ENCODE measurements at regions not wholly inside any gene's neighbourhood (a gene's known extent, or its start where the extent isn't known, plus 50 kb on each side); places are given as distances from the start of the nearest gene placed in this dataset.

DNA sequence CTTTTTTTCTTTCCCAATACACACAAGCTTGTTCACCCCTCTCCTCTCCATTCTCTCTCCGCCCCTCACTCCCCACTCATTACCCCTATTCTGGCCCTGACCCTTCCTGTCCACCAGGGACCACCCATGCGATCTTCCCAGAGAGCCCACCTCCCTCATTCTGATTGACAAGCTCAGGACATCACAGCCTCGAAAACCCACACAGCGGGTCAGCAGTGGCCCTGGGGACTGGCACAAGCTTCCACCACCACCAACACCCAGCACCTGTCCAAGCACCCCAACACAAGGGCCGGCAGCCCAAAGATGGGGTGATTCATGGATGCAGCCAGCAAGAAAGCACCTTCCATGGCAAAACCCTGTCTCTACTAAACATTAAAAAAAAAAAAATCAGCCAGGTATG lies 50.0 kb upstream of the USP6NL start:
- Histone ChIP-seq H3K4me3 (no peak overlapping the region), H3K9me3 (no peaks in the 10 kb centered on the region), H3K27ac (no peak overlapping the region), H3K4me1 (no peaks in the 10 kb centered on the region), H3K36me3 (ENCODE audit: insufficient read depth in 1 of 2, low read depth in 1 of 2) (no peaks in the 10 kb centered on the region), H3K27me3 (ENCODE audit: insufficient read depth in 3 of 3, low read length in 2 of 3) (no peaks in the 10 kb centered on the region)
- no peak for ATAC-seq
- TF ChIP-seq, protein P1, sequence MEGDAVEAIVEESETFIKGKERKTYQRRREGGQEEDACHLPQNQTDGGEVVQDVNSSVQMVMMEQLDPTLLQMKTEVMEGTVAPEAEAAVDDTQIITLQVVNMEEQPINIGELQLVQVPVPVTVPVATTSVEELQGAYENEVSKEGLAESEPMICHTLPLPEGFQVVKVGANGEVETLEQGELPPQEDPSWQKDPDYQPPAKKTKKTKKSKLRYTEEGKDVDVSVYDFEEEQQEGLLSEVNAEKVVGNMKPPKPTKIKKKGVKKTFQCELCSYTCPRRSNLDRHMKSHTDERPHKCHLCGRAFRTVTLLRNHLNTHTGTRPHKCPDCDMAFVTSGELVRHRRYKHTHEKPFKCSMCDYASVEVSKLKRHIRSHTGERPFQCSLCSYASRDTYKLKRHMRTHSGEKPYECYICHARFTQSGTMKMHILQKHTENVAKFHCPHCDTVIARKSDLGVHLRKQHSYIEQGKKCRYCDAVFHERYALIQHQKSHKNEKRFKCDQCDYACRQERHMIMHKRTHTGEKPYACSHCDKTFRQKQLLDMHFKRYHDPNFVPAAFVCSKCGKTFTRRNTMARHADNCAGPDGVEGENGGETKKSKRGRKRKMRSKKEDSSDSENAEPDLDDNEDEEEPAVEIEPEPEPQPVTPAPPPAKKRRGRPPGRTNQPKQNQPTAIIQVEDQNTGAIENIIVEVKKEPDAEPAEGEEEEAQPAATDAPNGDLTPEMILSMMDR (IDR thresholded peaks at IDR 0.05) = no peak
- WGBS, 3 donors = 74 to 82% (median 80%) methylated on average over 5 of the region's 5 CpGs
- intact Hi-C loops (cut with DNase I) = no loop called here
- DNase-seq = no peak

All from psoas muscle (tissue), 7 donors.